ENCODE measurements at regions not wholly inside any gene's neighbourhood (a gene's known extent, or its start where the extent isn't known, plus 50 kb on each side); places are given as distances from the start of the nearest gene placed in this dataset.

- Histone ChIP-seq H3K79me2 (ENCODE audit: insufficient read depth, low read length) (no peaks in the 10 kb centered on the region), H3K36me3 (ENCODE audit: insufficient read depth, low read length) (no peaks in the 10 kb centered on the region), H3K4me3 (ENCODE audit: low read depth in 1 of 2, low read length in 2 of 2) (no peak overlapping the region), H3K9ac (ENCODE audit: low read depth, low read length) (no peak overlapping the region), H3K4me1 (ENCODE audit: insufficient read depth, low read length) (no peaks in the 10 kb centered on the region), H3K27me3 (ENCODE audit: insufficient read depth, low read length, poor library complexity) (no peaks in the 10 kb centered on the region), H4K20me1 (ENCODE audit: insufficient read depth, low read length) (no peaks in the 10 kb centered on the region), H3K4me2 (ENCODE audit: insufficient read depth, low read length) (no peak overlapping the region), H3K9me3 (ENCODE audit: insufficient read depth, low read length, severe bottlenecking) (no peaks in the 10 kb centered on the region), H3K27ac (ENCODE audit: low read length) (no peak overlapping the region), H2AFZ (ENCODE audit: low read depth, low read length) (no peak overlapping the region)
- DNase-seq (no peak), ATAC-seq (ENCODE audit: insufficient read depth, low read depth) (no peak)
- TF ChIP-seq, protein P1, sequence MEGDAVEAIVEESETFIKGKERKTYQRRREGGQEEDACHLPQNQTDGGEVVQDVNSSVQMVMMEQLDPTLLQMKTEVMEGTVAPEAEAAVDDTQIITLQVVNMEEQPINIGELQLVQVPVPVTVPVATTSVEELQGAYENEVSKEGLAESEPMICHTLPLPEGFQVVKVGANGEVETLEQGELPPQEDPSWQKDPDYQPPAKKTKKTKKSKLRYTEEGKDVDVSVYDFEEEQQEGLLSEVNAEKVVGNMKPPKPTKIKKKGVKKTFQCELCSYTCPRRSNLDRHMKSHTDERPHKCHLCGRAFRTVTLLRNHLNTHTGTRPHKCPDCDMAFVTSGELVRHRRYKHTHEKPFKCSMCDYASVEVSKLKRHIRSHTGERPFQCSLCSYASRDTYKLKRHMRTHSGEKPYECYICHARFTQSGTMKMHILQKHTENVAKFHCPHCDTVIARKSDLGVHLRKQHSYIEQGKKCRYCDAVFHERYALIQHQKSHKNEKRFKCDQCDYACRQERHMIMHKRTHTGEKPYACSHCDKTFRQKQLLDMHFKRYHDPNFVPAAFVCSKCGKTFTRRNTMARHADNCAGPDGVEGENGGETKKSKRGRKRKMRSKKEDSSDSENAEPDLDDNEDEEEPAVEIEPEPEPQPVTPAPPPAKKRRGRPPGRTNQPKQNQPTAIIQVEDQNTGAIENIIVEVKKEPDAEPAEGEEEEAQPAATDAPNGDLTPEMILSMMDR (IDR thresholded peaks at IDR 0.05; ENCODE audit: borderline replicate concordance, extremely low read depth, low read length, poor library complexity, severe bottlenecking), result no peak
- no peak for TF ChIP-seq EZH2 (IDR thresholded peaks at IDR 0.05; ENCODE audit: borderline replicate concordance, low read depth, low read length, severe bottlenecking)
Observed at GRCh38 chr4:153045111-153045982, 109.2 kb downstream of the FHDC1 start.

DNA sequence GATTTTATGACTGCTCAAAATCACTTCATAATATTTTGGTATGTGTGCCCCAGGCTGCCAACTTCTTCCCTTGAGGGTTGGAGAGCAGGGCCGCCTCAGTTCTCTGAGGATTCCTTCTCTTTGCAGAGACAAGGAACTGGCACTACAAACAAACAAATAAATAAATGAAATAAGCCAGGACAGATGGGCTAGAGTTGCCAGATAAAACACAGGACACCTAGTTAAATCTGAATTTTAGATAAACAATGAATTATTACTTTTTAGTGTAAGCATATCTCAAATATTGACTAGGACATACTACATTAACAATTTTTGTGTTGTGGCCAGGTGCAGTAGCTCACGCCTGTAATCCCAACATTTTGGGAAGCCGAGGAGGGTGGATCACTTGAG, 122.5 kb downstream of the FHDC1 start:
- Histone ChIP-seq H3K4me1 (ENCODE audit: insufficient read depth, low read length) (no peaks in the 10 kb centered on the region), H4K20me1 (ENCODE audit: insufficient read depth, low read length) (no peaks in the 10 kb centered on the region), H3K27me3 (ENCODE audit: insufficient read depth, low read length, poor library complexity) (no peaks in the 10 kb centered on the region), H3K9ac (ENCODE audit: low read depth, low read length) (no peak overlapping the region), H3K79me2 (ENCODE audit: insufficient read depth, low read length) (no peaks in the 10 kb centered on the region), H3K4me2 (ENCODE audit: insufficient read depth, low read length) (no peak overlapping the region), H3K27ac (ENCODE audit: low read length) (no peak overlapping the region), H3K9me3 (ENCODE audit: insufficient read depth, low read length, severe bottlenecking) (no peaks in the 10 kb centered on the region), H3K4me3 (ENCODE audit: low read depth in 1 of 2, low read length in 2 of 2) (no peak overlapping the region), H3K36me3 (ENCODE audit: insufficient read depth, low read length) (no peaks in the 10 kb centered on the region), H2AFZ (ENCODE audit: low read depth, low read length) (no peak overlapping the region)
- ATAC-seq (ENCODE audit: insufficient read depth, low read depth), result no peak
- TF ChIP-seq, protein P1 (IDR thresholded peaks at IDR 0.05; ENCODE audit: borderline replicate concordance, extremely low read depth, low read length, poor library complexity, severe bottlenecking), result no peak
- no peak for TF ChIP-seq EZH2 (IDR thresholded peaks at IDR 0.05; ENCODE audit: borderline replicate concordance, low read depth, low read length, severe bottlenecking)
- no peak for DNase-seq

- no peak for TF ChIP-seq EZH2 (IDR thresholded peaks at IDR 0.05; ENCODE audit: borderline replicate concordance, low read depth, low read length, severe bottlenecking)
- TF ChIP-seq, protein P1 (IDR thresholded peaks at IDR 0.05; ENCODE audit: borderline replicate concordance, extremely low read depth, low read length, poor library complexity, severe bottlenecking), result no peak
- no peak overlapping the region for H3K9ac ChIP-seq (ENCODE audit: low read depth, low read length)
Observed at GRCh38 chr4:153060196-153060595, 124.1 kb downstream of the FHDC1 start.

More at GRCh38 chr4:153060196-153060595, 124.1 kb downstream of the FHDC1 start:
- no peaks in the 10 kb centered on the region for H3K4me1 ChIP-seq (ENCODE audit: insufficient read depth, low read length)
- no peak overlapping the region for H2AFZ ChIP-seq (ENCODE audit: low read depth, low read length)
- H3K4me2 ChIP-seq (ENCODE audit: insufficient read depth, low read length), result no peak overlapping the region
- H3K79me2 ChIP-seq (ENCODE audit: insufficient read depth, low read length), result no peaks in the 10 kb centered on the region
- DNase-seq, result no peak
- no peak overlapping the region for H3K4me3 ChIP-seq (ENCODE audit: low read depth in 1 of 2, low read length in 2 of 2)
- no peaks in the 10 kb centered on the region for H3K9me3 ChIP-seq (ENCODE audit: insufficient read depth, low read length, severe bottlenecking)
- H4K20me1 ChIP-seq (ENCODE audit: insufficient read depth, low read length), result no peaks in the 10 kb centered on the region
- H3K36me3 ChIP-seq (ENCODE audit: insufficient read depth, low read length), result no peaks in the 10 kb centered on the region
- no peak overlapping the region for H3K27ac ChIP-seq (ENCODE audit: low read length)
- no peak for ATAC-seq (ENCODE audit: insufficient read depth, low read depth)
- no peaks in the 10 kb centered on the region for H3K27me3 ChIP-seq (ENCODE audit: insufficient read depth, low read length, poor library complexity)
